HG03575 (cell line): ENCODE measurements at regions not wholly inside any gene's neighbourhood (a gene's known extent, or its start where the extent isn't known, plus 50 kb on each side); places are given as distances from the start of the nearest gene placed in this dataset.
"Not testable (repeated sequence)": the region's sequence is repeated elsewhere in the genome, so short reads cannot be mapped to it uniquely, and the experiment has no call there.

ENCODE experiments used
- ATAC-seq: cut with Tn5 transposase; IDR thresholded peaks from one replicate; pipeline ENCODE4 v1.9.1; 2021; ENCODE audit not compliant: unreplicated experiment, insufficient number of reproducible peaks, low FRiP score; ENCODE audit errors: extremely low read depth

DNA sequence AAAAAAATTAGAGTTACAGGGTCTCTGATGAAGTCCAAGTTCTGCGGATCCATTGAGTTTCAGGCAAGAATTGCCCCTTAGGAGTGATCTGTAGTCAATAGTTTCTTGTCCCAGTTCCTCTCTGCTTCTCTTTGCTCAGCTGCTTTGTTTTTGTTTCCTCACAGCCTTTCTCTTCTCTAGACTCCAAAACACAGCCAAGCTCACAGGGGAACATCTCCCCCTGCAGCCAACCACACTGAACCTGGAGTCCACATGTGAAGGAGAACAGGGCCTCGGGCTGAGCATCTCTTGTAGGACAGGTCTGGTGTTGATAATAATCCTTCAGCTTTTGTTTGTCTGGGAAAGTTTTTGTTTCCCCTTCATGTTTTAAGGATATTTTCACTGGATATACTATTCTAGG lies 202.6 kb upstream of the ATP10A start:
- no peak for ATAC-seq

DNA sequence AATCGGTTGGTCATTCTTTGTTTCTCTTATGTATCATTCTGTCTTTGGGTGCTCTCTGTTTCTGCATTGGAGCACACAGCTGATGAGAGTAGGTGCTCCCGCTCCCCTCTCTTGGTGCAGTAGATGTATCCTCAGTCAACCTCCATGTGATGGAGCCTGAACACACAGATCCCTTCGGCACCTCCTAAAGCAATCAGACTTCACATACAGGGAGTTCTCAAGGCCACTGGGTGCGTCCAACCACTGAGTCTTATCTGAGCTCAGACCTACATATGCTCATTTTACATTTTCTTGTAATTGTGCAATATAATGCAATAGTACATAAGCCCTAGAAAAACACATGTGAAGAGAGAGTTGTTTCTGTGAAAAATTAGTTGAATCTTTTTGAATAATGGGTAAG lies 198.1 kb upstream of the ATP10A start:
- ATAC-seq: no peak

DNA sequence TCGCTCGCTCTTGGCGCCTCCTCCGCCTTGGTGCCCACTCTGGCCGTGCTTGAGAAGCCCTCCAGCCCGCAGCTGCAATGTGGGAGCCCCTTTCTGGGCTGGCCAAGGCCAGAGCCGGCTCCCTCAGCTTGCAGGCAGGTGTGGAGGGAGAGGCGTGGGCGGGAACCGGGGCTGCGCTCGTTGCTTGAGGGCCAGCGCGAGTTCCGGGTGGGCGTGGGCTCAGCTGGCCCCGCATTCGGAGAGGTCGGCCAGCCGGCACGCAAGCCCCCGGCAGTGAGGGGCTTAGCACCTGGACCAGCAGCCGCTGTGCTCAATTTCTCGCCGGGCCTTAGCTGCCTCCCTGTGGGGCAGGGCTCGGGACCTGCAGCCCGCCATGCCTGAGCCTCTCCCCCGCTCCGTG lies 193.6 kb upstream of the ATP10A start:
- not testable (repeated sequence) for ATAC-seq

DNA sequence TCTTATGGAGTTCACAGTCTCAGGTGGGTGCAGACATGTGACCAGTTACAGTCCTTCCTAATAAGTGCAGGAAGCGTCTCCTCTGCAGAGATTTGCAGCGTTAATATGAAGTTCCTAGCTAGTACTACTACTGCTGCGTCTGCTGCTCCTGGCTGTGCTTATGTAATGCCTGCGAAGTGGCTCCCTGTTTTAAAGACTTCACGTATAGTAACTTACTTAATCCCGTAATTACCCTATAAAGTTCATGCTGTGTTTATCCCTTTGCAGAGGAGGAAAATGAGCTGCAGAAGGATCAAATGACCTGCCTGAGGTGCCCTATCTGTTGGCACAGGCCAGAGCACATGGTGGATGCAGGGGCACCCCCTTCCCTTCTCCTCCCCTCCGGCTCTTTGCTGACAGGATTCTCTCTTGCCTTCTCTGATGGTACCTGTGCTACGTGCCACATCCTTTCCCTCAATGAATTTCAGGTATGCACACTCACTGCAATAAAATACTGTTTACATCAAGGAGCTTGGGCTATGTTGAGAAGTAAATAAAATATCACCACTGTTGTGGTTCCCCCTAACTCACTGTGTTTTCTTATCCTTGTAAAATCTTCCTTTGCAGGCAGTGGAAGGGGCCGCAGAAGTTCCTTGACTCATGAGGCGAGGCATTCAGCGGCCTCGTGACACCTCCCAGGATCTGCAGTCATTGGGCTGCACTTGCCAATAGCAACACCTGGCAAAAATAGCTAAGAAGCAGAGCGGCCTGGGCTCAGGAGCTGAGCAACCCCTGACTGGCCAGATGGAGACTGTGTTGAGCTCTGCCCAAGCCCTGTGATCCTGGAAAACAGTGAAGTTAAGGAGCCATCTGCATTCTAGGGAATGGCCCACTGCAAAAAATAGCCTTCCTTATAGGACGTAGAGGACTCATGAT lies 188.9 kb upstream of the ATP10A start:
- ATAC-seq: no peak

DNA sequence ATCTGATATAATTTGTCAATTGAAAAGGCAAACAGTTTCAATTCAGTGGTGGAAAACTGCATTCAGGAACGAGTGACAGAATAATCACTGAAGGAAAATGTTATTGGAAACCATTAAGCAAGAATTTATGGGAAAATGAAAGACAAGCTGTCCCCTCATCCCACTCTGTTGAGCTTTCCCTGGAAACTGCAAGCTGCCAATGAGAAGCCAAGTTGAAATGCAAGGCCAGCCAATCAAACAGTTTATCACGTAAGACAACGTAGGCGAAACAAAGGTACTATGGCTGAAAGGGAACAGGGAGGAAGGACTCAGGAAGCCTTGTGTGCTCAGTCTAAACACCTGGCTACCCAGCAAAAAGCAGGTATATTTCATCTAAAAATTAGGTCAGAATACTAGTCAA lies 187.9 kb upstream of the ATP10A start:
- ATAC-seq: no peak

DNA sequence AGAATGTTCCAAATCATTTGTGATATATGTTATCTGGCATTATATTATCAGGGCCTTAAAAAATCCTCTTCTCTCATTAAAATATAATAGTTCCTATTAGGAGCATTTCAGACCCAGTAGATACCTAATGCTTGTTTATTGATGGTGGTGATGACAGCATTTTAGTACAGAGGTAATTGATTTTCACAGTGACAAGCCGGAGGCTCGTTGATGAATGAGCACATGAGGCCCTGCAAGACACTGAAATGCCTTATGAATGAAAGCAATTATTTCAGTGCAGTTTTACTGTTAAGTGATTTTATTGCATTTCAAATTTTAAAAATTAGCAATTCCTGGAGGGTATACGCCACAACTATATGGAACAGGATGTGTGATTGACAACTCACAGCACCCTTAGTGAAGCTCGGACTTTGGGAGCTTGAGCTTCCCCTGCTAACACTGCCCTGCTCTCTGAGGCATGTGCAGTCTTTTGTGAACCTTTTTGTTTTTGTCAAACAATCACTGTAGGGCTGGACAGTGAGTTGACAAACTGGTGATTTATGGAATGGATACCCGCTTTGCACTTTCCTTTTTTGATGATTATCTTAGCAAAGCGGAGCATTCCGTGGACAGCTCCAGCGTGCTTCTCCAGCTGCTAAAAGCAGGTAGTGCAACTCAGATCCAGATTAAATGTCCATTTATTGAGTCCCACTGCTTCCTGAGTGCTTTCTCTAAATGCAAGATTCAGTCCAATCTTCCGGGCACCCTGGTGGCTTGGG lies 187.0 kb upstream of the ATP10A start:
- ATAC-seq: no peak

DNA sequence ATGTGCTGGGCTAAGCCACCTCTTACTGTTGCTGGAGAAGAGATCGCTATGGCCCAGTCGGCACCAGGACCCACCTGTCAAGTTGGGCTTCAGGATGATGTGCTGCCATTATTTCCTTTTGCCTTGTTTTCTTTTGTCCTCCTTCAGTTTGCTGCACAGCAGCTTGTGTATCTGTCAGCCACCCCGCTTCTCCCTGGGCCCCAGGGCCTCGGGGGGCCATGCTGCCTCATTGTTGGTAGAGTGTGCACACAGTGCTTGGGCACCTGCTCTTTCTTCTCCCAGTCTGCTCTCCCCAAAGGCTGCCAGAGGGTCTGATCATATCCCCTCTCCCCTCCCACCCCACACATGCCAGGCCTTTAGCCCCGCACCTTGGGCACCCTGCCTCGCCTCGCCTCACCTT lies 185.5 kb upstream of the ATP10A start:
- no peak for ATAC-seq

DNA sequence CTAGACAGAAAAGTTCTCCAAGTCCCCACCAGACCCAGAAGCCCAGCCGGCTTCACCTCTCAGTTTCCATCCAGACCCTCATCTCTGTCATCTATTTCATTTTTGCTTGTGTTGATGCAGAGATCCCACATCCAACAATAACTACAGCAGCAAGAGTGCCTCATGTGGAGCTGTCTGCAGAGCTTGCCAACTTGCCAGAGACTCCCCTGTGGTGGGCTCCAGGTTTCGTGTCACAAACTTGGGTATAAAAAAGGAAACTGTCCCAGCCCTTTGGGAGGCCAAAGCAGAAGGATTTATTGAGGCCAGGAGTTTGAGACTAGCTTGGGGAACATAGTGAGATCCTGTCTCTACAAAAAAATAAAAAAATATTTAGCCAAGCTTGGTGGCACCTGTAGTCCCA lies 182.4 kb upstream of the ATP10A start:
- no peak for ATAC-seq

DNA sequence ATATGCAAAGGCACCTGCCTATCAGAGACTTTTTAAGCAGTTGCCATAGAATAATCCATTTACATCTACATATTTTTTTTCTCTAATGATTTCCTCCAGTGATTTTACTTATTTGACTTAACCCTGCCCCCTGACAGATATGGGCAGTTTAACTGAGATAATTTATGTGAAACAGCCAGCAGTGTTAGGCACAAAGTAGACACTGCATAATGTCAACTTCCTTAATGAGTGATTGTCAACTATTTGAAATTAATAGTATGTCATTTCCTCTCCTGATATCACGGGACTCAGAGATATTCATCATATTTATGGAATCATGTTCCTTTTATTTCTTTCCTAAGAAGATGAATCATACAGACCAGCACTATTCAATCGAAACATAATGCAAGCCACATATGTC lies 179.9 kb upstream of the ATP10A start:
- no peak for ATAC-seq

DNA sequence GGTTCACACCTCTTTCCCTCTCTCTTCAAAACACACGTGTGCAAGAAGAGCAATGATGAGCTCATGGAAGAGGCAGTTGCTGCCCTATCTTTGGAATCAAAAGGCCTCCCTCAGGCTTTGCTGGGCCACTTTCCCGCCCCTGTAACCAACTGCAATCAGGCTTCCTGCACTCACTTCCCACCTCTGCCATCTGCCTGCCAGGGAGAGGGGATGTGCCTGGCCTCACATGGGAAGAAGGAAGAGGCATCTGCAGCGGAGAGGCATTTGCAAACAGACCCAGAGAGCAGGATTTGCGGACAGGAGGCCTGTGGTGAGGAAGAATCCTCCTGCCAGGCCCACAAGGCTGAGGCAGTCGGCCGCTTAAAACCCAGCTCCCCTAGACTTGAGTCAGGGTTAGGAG lies 175.6 kb upstream of the ATP10A start:
- ATAC-seq: no peak

DNA sequence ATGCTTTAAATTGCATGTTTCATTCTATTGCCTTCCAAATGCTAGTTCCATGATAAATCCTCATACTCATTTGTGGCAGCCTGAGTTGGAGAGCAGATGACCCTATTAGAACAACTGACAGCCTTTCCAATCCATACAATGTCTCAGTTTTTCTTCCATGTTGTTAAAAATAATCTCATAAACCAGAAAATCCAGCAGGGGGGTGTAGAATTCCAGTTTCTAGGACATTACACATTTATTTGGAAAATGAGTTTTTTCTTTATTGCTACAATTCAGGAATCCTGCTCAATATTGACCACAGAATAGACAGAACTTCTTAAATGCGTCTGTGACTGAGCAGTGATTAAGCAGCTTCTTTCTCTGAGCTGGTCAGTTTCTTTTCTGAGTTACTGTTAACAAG lies 174.2 kb upstream of the ATP10A start:
- no peak for ATAC-seq

DNA sequence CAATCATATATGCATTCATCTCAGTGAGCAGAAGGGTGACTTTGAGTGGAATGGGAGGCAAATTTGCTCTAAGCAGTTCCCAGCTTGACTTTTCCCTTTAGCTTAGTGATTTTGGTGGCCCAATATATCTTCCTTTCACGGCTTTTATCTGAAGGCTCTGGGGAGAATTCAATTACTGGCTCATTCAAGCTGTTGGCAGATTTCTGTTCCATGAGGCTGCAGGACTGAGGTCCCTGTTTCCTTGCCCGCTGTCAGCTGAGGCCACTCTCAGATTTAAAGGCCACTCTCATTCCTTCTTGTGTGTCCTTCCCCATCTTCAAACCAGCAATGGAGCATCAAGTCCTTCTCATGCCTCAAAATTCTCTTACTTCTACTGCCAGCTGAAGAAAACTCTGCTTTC lies 170.4 kb upstream of the ATP10A start:
- ATAC-seq: no peak

DNA sequence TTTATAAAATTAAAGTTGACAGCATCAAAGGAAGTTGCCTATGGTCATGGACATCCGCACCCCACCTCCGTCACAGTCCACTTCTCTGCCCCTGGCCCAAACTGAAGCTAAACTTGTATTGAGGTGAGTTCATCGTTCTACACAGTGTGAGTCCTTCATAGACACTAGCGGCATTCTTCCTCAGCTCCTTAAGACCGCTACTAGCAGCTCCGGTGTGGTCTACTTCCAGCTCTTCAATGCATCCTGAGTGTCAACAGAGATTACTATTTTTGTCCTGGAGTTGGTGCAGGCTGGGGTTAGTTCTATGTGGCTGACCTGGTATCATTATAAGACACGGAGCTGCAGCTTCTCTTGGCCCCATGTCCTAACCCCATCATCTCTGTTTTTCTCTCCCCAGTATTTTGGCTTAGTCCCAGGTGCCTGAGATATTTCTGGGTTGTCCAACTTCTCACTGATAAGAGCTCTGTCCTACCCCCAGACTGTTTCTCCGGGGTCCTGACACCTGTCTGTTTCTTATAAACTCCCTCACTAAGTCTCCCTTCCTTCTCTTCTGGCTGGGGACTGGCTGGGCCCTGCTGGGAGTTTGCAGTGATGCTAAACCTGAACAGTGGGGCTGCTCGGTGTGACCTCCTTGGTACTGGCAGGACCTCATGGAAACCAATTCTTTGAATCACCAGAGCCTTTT lies 169.2 kb upstream of the ATP10A start:
- ATAC-seq: no peak

DNA sequence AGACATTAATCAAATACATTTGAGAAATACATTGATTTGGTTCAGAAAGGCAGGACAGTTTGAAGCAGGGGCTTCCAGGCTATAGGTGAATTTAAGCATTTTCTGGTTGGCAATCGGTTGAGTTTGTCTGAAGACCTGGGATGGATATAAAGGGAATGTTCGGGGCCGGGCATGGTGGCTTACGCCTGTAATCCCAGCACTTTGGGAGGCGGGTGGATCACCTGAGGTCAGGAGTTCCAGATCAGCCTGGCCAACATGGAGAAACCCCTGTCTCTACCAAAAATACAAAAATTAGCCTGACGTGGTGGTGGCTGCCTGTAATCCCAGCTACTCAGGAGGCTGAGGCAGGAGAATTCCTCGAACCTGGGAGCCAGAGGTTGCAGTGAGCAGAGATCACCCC lies 166.5 kb upstream of the ATP10A start:
- not testable (repeated sequence) for ATAC-seq

DNA sequence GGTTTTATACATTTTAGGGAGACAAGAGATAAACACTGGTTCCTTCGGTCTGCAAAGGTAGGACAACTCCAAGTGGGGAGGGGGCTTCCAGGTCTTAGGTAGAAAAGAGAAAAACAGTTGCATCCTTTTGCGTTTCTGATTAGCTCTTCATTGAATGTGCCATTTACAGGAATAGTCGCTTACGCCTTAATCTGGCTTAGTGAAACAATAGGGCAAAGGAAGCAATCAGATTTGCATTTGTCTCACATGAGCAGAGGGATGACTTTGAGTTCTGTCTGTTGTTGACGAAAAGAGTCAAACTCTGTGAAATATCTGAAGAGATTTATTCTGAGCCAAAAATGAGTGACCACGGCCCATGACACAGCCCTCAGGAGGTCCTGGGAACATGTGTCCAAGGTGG lies 166.0 kb upstream of the ATP10A start:
- ATAC-seq: no peak

DNA sequence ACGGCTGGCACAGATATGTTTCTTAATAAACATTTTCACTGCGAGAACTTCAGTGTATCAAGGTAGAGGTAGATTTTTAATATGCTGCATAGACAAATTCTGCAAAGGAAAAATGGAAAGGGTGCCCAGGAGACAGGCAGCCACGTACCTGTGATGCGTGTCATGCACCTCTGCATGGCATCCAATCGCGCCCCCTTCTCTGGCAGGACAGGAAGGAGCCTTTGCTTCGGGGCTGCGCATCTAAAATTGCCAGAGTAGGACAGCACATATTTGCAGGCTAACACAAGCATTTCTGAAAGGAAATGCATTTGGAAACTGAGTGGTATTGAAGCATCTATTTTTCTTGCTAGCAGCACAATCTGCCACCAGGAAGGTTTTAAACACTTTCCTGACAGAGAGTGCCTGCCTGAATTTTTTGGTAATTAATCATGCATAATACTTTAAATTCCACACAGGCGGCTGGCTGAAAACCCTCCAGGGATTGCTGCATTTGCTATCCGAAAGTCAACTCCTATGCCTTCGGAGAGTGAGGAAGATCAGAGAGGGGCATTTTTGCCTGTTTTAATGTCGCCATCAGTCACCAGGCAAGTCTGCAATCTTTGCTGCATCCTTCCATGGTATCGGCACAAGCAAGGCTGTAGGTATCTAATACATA lies 165.1 kb upstream of the ATP10A start:
- ATAC-seq: no peak

DNA sequence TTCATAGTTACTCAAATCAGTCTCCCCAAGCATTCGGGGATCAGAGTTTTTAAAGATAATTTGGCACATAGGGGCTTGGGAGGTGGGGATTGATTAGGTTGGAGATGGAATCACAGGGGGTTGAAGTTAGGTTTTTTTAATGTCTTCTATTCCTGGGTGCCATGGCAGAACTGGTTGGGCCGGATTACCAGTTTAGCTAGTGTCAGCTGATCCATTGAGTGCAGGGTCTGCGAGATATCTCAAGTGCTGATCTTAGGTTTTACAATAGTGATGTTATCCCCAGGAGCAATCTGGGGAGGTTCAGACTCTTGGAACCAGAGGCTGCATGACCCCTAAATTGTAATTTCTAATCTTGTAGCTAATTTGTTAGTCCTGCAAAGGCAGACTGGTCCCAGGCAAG lies 163.5 kb upstream of the ATP10A start:
- ATAC-seq: not testable (repeated sequence)

DNA sequence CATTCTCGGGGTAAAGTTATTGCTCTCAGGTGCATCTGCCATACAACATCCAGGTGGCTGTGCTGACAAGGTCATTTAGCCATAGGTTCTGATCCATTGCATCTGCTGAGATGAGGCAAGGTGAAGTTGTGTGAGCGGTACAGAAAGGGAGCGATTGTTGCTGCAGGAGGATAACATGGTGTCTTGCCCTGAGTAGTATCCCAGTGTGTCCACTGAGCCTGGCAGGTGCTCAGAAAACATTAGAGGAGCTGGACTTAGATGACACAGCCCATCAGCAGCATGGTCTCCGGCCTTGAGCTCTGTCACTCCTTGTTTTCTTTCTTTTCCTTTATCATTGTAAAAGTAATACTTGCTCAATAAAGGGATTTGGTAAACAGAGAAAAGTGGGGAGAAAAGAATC lies 161.1 kb upstream of the ATP10A start:
- no peak for ATAC-seq

DNA sequence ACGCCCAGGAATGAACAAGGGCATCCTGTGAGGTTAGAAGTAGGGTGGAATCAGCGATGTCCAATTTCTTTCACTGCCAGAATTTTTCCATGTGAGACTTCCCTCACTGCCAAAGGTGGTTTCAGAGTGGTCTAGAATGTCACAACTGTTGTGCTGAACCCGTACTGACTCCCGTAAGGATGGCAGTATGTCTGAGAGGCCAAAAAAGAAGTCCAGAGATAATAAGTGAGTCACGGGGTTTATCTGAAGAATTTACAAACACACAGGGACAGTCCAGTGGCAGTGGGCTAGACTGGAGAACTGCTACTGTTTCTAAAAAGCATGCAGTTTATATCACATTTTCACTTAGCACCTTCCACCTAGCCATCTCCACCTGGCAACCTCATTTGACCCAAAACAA lies 160.6 kb upstream of the ATP10A start:
- ATAC-seq: no peak
